Stimulated activated CD8-positive, alpha-beta memory T cell treated with anti-CD3 and anti-CD28 coated beads, Interleukin-15, amount 100 ng/mL, for 24 hours (primary cell): ENCODE measurements at regions not wholly inside any gene's neighbourhood (a gene's known extent, or its start where the extent isn't known, plus 50 kb on each side); places are given as distances from the start of the nearest gene placed in this dataset.
"Not testable (repeated sequence)": the region's sequence is repeated elsewhere in the genome, so short reads cannot be mapped to it uniquely, and the experiment has no call there.

Experiments
- DNase-seq: peaks from one replicate; pipeline ENCODE4 v3.0.0-alpha.2; 2020; ENCODE audit warnings: low read depth

GRCh38 chr2:153307223-153307622, 171.3 kb downstream of the RPRM start:
- no peak for DNase-seq

- no peak for DNase-seq
Observed at GRCh38 chr2:153299809-153300208, 178.8 kb downstream of the RPRM start.

GRCh38 chr2:153299217-153299616, 179.3 kb downstream of the RPRM start:
- no peak for DNase-seq

- no peak for DNase-seq
Observed at GRCh38 chr2:153294199-153294786, 184.3 kb downstream of the RPRM start.

GRCh38 chr2:153291718-153292117, 186.8 kb downstream of the RPRM start:
- no peak for DNase-seq

GRCh38 chr2:153287109-153287801, 191.3 kb downstream of the RPRM start:
- DNase-seq: no peak

GRCh38 chr2:153268941-153269461, 209.6 kb downstream of the RPRM start:
- no peak for DNase-seq

GRCh38 chr2:153256876-153257275, 221.7 kb downstream of the RPRM start:
- not testable (repeated sequence) for DNase-seq

GRCh38 chr2:153246636-153247035, 231.9 kb downstream of the RPRM start:
- DNase-seq: not testable (repeated sequence)

- no peak for DNase-seq
Observed at GRCh38 chr2:153235516-153235915, 243.0 kb downstream of the RPRM start.

GRCh38 chr2:153232464-153232863, 246.1 kb downstream of the RPRM start:
- DNase-seq: no peak

GRCh38 chr2:153230977-153231376, 247.6 kb downstream of the RPRM start:
- no peak for DNase-seq

GRCh38 chr2:153228904-153229303, 249.7 kb downstream of the RPRM start:
- no peak for DNase-seq

GRCh38 chr2:153227981-153228380, 250.6 kb downstream of the RPRM start:
- no peak for DNase-seq

GRCh38 chr2:153222231-153223165, 256.1 kb downstream of the RPRM start:
- DNase-seq: no peak

- DNase-seq: no peak
Observed at GRCh38 chr2:153221506-153221905, 257.1 kb downstream of the RPRM start.

GRCh38 chr2:153221087-153221486, 257.5 kb downstream of the RPRM start:
- DNase-seq: no peak

- DNase-seq: no peak
Observed at GRCh38 chr2:153218851-153219250, 259.7 kb downstream of the RPRM start.

- DNase-seq: no peak
Observed at GRCh38 chr2:153214337-153214736, 264.2 kb downstream of the RPRM start.

GRCh38 chr2:153213022-153213421, 265.5 kb downstream of the RPRM start:
- no peak for DNase-seq

- no peak for DNase-seq
Observed at GRCh38 chr2:153197402-153198386, 280.9 kb downstream of the RPRM start.
